ENCODE measurements at regions not wholly inside any gene's neighbourhood (a gene's known extent, or its start where the extent isn't known, plus 50 kb on each side); places are given as distances from the start of the nearest gene placed in this dataset.

GRCh38 chr5:133786420-133786819 lies 174.1 kb upstream of the FSTL4 start:
- TF ChIP-seq CTCF (IDR thresholded peaks at IDR 0.05; ENCODE audit: poor library complexity, severe bottlenecking) (no peak), MXI1 (conservative IDR thresholded peaks at IDR 0.05; ENCODE audit: poor library complexity, severe bottlenecking) (no peak), REST (IDR thresholded peaks at IDR 0.05; ENCODE audit: borderline replicate concordance) (no peak), EZH2 (IDR thresholded peaks at IDR 0.05; ENCODE audit: borderline replicate concordance, insufficient read depth, low read length, poor library complexity, severe bottlenecking) (no peak), POLR2AphosphoS5 (IDR thresholded peaks at IDR 0.05) (no peak), EP300 (conservative IDR thresholded peaks at IDR 0.05; ENCODE audit: poor library complexity, severe bottlenecking) (no peak), SMC3 (conservative IDR thresholded peaks at IDR 0.05; ENCODE audit: poor library complexity) (no peak), RAD21 (conservative IDR thresholded peaks at IDR 0.05) (no peak), TAF1 (IDR thresholded peaks at IDR 0.05; ENCODE audit: low read depth) (no peak)

All from neural cell (in vitro differentiated cells).